ENCODE measurements at regions not wholly inside any gene's neighbourhood (a gene's known extent, or its start where the extent isn't known, plus 50 kb on each side); places are given as distances from the start of the nearest gene placed in this dataset.

- TF ChIP-seq CTCF (IDR thresholded peaks at IDR 0.05): no peak
- no peak for TF ChIP-seq POLR2A (IDR thresholded peaks at IDR 0.05)
- TF ChIP-seq POLR2AphosphoS5 (IDR thresholded peaks at IDR 0.05; ENCODE audit: insufficient read depth in 1 of 2, low read depth in 1 of 2): no peak
These were observed 679.3 kb downstream of the OTOL1 start for GRCh38 chr3:162175878-162176277.
